GM12892 (cell line): ENCODE measurements at regions not wholly inside any gene's neighbourhood (a gene's known extent, or its start where the extent isn't known, plus 50 kb on each side); places are given as distances from the start of the nearest gene placed in this dataset.

Experiments
- POLR2A ChIP-seq: IDR thresholded peaks from 2 replicates; pipeline ENCODE4 v1.6.1; 2011; ENCODE audit warnings: low read depth, low read length, control low read depth
- POLR2AphosphoS5 ChIP-seq: IDR thresholded peaks from 2 replicates; pipeline ENCODE4 v1.6.1; 2011; ENCODE audit warnings: low read depth, low read length, control low read depth
- TAF1 ChIP-seq: IDR thresholded peaks from 2 replicates; pipeline ENCODE4 v1.6.1; 2011; ENCODE audit warnings: low read depth, mild to moderate bottlenecking, control low read depth, low read length, borderline replicate concordance

DNA sequence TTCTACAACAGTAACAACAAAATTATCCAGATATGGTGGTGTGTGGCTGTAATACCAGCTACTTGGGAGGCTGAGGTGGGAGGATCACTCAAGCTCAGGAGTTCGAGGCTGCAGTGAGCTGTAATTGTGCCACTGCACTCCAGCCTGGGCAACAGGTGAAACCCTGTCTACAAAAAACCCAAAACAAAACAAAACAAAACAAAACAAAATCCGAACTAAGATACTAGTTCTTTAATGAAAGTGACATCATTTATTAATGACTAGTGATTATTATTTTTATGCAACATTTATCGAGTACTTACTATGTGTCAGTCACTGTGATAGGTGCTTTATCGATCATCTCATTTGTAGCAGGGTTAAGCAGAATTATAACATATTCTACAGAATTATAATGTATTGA lies 196.9 kb upstream of the GDNF start:
- TF ChIP-seq POLR2A (no peak), POLR2AphosphoS5 (no peak), TAF1 (no peak)
